CD4-positive, alpha-beta T cell (primary cell): ENCODE measurements at regions not wholly inside any gene's neighbourhood (a gene's known extent, or its start where the extent isn't known, plus 50 kb on each side); places are given as distances from the start of the nearest gene placed in this dataset.

Experiments used
- ATAC-seq: fragments of 200-7000 bp; cut with Tn5 transposase; one replicate; pipeline ENCODE4 v1.10.0; 2022; ENCODE audit warnings: mild to moderate bottlenecking; ENCODE audit not compliant: poor library complexity
- CTCF ChIA-PET: fragments of 350-600 bp; sonication (Branson Sonifier 250); formaldehyde crosslinking; loops from one replicate; lab custom pipeline; 2021; ENCODE audit warnings: antibody characterized with exemption, inconsistent platforms; lab: Charles Lee
- POLR2A ChIA-PET: fragments of 350-600 bp; sonication (Branson Sonifier 250); formaldehyde crosslinking; loops from one replicate; lab custom pipeline; 2021; ENCODE audit warnings: antibody characterized with exemption, inconsistent platforms; lab: Charles Lee
- DNase-seq, 14 experiments: peaks; one replicate each; pipeline ENCODE4 v3.0.0-alpha.2; 2013 to 2020; ENCODE audit warnings: mixed read lengths in 2 of 14
- H3K27ac ChIP-seq, 2 donors: one replicate each; pipeline versions ENCODE4 v1.5.1 to v1.7.0; 2013; ENCODE audit warnings: low read length in 2 of 2, low read depth in 1 of 2, mild to moderate bottlenecking in 1 of 2
- H3K27me3 ChIP-seq, 2 experiments: 1 replicate in 1 of 2; 2 replicates in 1 of 2; pipeline versions ENCODE4 v1.6.1 to v1.7.0; 2013; ENCODE audit warnings: low read length in 2 of 2, control low read depth in 1 of 2, mild to moderate bottlenecking in 1 of 2, moderate library complexity in 1 of 2; ENCODE audit not compliant: insufficient read depth in 2 of 2, control insufficient read depth in 1 of 2
- H3K36me3 ChIP-seq: one replicate; pipeline ENCODE4 v1.6.1; 2013; ENCODE audit warnings: low read length, control low read depth; ENCODE audit not compliant: insufficient read depth
- H3K4me1 ChIP-seq: one replicate; pipeline ENCODE4 v1.6.1; 2013; ENCODE audit warnings: low read length, control low read depth; ENCODE audit not compliant: insufficient read depth
- H3K4me3 ChIP-seq: one replicate; pipeline ENCODE4 v1.5.1; 2013; ENCODE audit warnings: mild to moderate bottlenecking, low read length, moderate library complexity
- H3K9me3 ChIP-seq, 2 experiments: 1 replicate in 1 of 2; 2 replicates in 1 of 2; pipeline versions ENCODE4 v1.6.1 to v1.7.0; 2013; ENCODE audit warnings: low read length in 2 of 2, mild to moderate bottlenecking in 2 of 2, control low read depth in 1 of 2, moderate library complexity in 1 of 2; ENCODE audit not compliant: control insufficient read depth in 1 of 2, insufficient read depth in 1 of 2
- H3K27ac Mint-ChIP-seq: one replicate; pipeline ENCODE4 v1.8.0; 2020; ENCODE audit warnings: mixed read lengths
- H3K27me3 Mint-ChIP-seq: one replicate; pipeline ENCODE4 v1.8.0; 2021; ENCODE audit warnings: mixed read lengths
- H3K36me3 Mint-ChIP-seq: one replicate; pipeline ENCODE4 v1.8.0; 2021; ENCODE audit warnings: low read depth, mixed read lengths
- H3K4me1 Mint-ChIP-seq: one replicate; pipeline ENCODE4 v1.8.0; 2021; ENCODE audit warnings: low read depth, mixed read lengths
- H3K4me3 Mint-ChIP-seq: one replicate; pipeline ENCODE4 v1.8.0; 2020; ENCODE audit warnings: mild to moderate bottlenecking, mixed read lengths
- H3K9me3 Mint-ChIP-seq: one replicate; pipeline ENCODE4 v1.8.0; 2020; ENCODE audit warnings: mixed read lengths
- CTCF ChIP-seq: fragments of 200-600 bp; IDR thresholded peaks from one replicate; pipeline ENCODE4 v1.8.0; 2022; ENCODE audit warnings: antibody characterized with exemption, mild to moderate bottlenecking
- intact Hi-C, 2 experiments: fragments of 100-400 bp; cut with DNase I in 1 of 2; cut with micrococcal nuclease in 1 of 2; formaldehyde crosslinking; loops; one replicate each; pipeline versions ENCODE4 v1.15.1 to v1.9.0; 2023 to 2025; cut with DNase I, micrococcal nuclease

GRCh38 chr22:47718337-47718736, 955.9 kb downstream of the TBC1D22A start:
- no peaks in the 10 kb centered on the region for H3K4me1 ChIP-seq
- POLR2A ChIA-PET = no interaction called here
- H3K4me1 Mint-ChIP-seq = no peaks in the 10 kb centered on the region

GRCh38 chr22:47716890-47717615, 954.6 kb downstream of the TBC1D22A start:
- Mint-ChIP-seq H3K4me3 (no peak overlapping the region), H3K4me1 (no peaks in the 10 kb centered on the region), H3K27ac (no peak overlapping the region), H3K36me3 (no peaks in the 10 kb centered on the region), H3K9me3 (no peaks in the 10 kb centered on the region), H3K27me3 (peaks cover 39% of the 10 kb centered on the region)
- intact Hi-C loops = no loop called here
- ATAC-seq (no peak), DNase-seq (no peak)
- CTCF ChIA-PET = no interaction called here
- Histone ChIP-seq H3K27me3 (no peaks in the 10 kb centered on the region), H3K4me1 (no peaks in the 10 kb centered on the region), H3K27ac (no peak overlapping the region), H3K4me3 (no peak overlapping the region), H3K9me3 (peaks cover 0 to 19% of the 10 kb centered on the region in 2 experiments), H3K36me3 (no peaks in the 10 kb centered on the region)
- TF ChIP-seq CTCF = no peak
- POLR2A ChIA-PET = no interaction called here

More at GRCh38 chr22:47718337-47718736, 955.9 kb downstream of the TBC1D22A start:
- no peak overlapping the region for H3K27ac Mint-ChIP-seq
- Histone ChIP-seq H3K27ac (no peak overlapping the region), H3K4me3 (no peak overlapping the region), H3K9me3 (peaks cover 0 to 19% of the 10 kb centered on the region in 2 experiments), H3K27me3 (no peaks in the 10 kb centered on the region), H3K36me3 (no peaks in the 10 kb centered on the region)
- CTCF ChIA-PET = no interaction called here
- no peak for DNase-seq
- peaks cover 32% of the 10 kb centered on the region for H3K27me3 Mint-ChIP-seq
- TF ChIP-seq CTCF = no peak
- H3K4me3 Mint-ChIP-seq = no peak overlapping the region
- no peaks in the 10 kb centered on the region for H3K9me3 Mint-ChIP-seq
- no peak for ATAC-seq
- H3K36me3 Mint-ChIP-seq = no peaks in the 10 kb centered on the region
- intact Hi-C loops = no loop called here

GRCh38 chr22:47715866-47716578, 953.6 kb downstream of the TBC1D22A start:
- POLR2A ChIA-PET = no interaction called here
- Mint-ChIP-seq H3K4me3 (no peak overlapping the region), H3K9me3 (no peaks in the 10 kb centered on the region), H3K36me3 (no peaks in the 10 kb centered on the region), H3K27me3 (peaks cover 35% of the 10 kb centered on the region), H3K4me1 (no peaks in the 10 kb centered on the region), H3K27ac (no peak overlapping the region)
- no peak for DNase-seq
- TF ChIP-seq CTCF = no peak
- Histone ChIP-seq H3K36me3 (no peaks in the 10 kb centered on the region), H3K4me1 (no peaks in the 10 kb centered on the region), H3K4me3 (no peak overlapping the region), H3K9me3 (peaks cover 0 to 19% of the 10 kb centered on the region in 2 experiments), H3K27ac (no peak overlapping the region), H3K27me3 (no peaks in the 10 kb centered on the region)
- CTCF ChIA-PET = no interaction called here
- no peak for ATAC-seq
- intact Hi-C loops = no loop called here
